Neural progenitor cell (in vitro differentiated cells): ENCODE measurements at regions not wholly inside any gene's neighbourhood (a gene's known extent, or its start where the extent isn't known, plus 50 kb on each side); places are given as distances from the start of the nearest gene placed in this dataset.
A peak's percentile ranks its signal among the peaks of the same experiment; 100 is the strongest.

Source experiments
- DNase-seq: peaks from one replicate; pipeline ENCODE4 v3.0.0-alpha.2; 2016; ENCODE audit warnings: low spot score
- H2AFZ ChIP-seq: fragments of 200-600 bp; sonication (generic); replicated peaks from 2 replicates; pipeline ENCODE4 v1.6.1; 2016; ENCODE audit warnings: antibody characterized with exemption
- H3F3A ChIP-seq: fragments of 200-600 bp; sonication (generic); 2 replicates; pipeline ENCODE4 v1.6.1; 2016; ENCODE audit warnings: antibody characterized with exemption, low read depth
- H3K27ac ChIP-seq: fragments of 200-600 bp; sonication (generic); 2 replicates; pipeline ENCODE4 v1.5.1; 2016; ENCODE audit warnings: mild to moderate bottlenecking
- H3K27me3 ChIP-seq: fragments of 200-600 bp; sonication (generic); 2 replicates; pipeline ENCODE4 v1.6.1; 2016; ENCODE audit warnings: mild to moderate bottlenecking, moderate library complexity
- H3K36me3 ChIP-seq: fragments of 200-600 bp; sonication (generic); 2 replicates; pipeline ENCODE4 v1.5.1; 2016
- H3K4me1 ChIP-seq: fragments of 200-600 bp; sonication (generic); 2 replicates; pipeline ENCODE4 v1.6.1; 2016; ENCODE audit warnings: mixed run types
- H3K4me2 ChIP-seq: fragments of 200-600 bp; sonication (generic); 2 replicates; pipeline ENCODE4 v1.6.1; 2016
- H3K4me3 ChIP-seq: fragments of 200-600 bp; sonication (generic); 2 replicates; pipeline ENCODE4 v1.5.1; 2016
- H3K79me2 ChIP-seq: fragments of 200-600 bp; sonication (generic); 2 replicates; pipeline ENCODE4 v1.6.1; 2016; ENCODE audit warnings: low read depth
- H3K9ac ChIP-seq: fragments of 200-600 bp; sonication (generic); 2 replicates; pipeline ENCODE4 v1.6.1; 2016
- H3K9me3 ChIP-seq: fragments of 200-600 bp; sonication (generic); 2 replicates; pipeline ENCODE4 v1.5.1; 2016; ENCODE audit warnings: low read depth
- H4K20me1 ChIP-seq: fragments of 200-600 bp; sonication (generic); 2 replicates; pipeline ENCODE4 v1.6.1; 2016; ENCODE audit warnings: low read depth
- H3K27ac Mint-ChIP-seq: 3 replicates; pipeline ENCODE4 v1.8.0; 2021; ENCODE audit warnings: mixed read lengths
- H3K27me3 Mint-ChIP-seq: 2 replicates; pipeline ENCODE4 v1.8.0; 2022; ENCODE audit warnings: low read depth, mild to moderate bottlenecking, inconsistent platforms, moderate library complexity, mixed read lengths; ENCODE audit not compliant: insufficient read depth
- H3K36me3 Mint-ChIP-seq: 3 replicates; pipeline ENCODE4 v1.8.0; 2021; ENCODE audit warnings: mixed read lengths
- H3K4me1 Mint-ChIP-seq: 3 replicates; pipeline ENCODE4 v1.8.0; 2021; ENCODE audit warnings: mixed read lengths
- H3K4me3 Mint-ChIP-seq: 3 replicates; pipeline ENCODE4 v1.8.0; 2021; ENCODE audit warnings: mild to moderate bottlenecking, moderate library complexity, mixed read lengths
- H3K9me3 Mint-ChIP-seq: 3 replicates; pipeline ENCODE4 v1.8.0; 2020; ENCODE audit warnings: mixed read lengths
- EZH2 ChIP-seq: fragments of 200-600 bp; sonication (generic); IDR thresholded peaks from 2 replicates; pipeline ENCODE4 v1.6.1; 2017; ENCODE audit warnings: antibody characterized with exemption, mild to moderate bottlenecking, moderate library complexity
- EZH2phosphoT487 ChIP-seq: fragments of 200-600 bp; sonication (generic); IDR thresholded peaks from 2 replicates; pipeline ENCODE4 v1.6.1; 2017; ENCODE audit warnings: antibody characterized with exemption
- TF ChIP-seq, protein P1 (sequence below): fragments of 200-600 bp; sonication (generic); IDR thresholded peaks from 2 replicates; pipeline ENCODE4 v1.5.1; 2017; ENCODE audit warnings: antibody characterized with exemption, mild to moderate bottlenecking

DNA sequence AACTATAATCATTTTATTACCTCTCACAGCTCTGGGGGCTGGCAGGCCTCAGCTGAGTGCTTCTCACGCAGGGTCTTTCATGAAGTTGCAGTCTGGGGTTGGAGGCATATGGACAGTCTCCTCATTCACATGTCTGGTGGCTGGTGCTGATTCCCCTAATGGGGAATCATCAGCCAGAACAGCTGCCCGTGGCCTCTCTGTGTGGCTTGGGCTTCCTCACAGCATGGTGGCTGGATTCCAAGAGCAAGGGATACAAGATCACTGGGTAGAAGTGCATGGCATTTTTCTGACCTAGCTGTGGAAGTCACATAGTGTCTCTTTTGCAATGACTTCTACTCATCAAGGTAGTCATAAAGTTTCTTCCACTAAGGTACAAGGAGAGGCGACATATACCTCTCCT is 59.0 kb upstream of the LAPTM4A start:
- no peak overlapping the region for H3K27ac Mint-ChIP-seq
- Histone ChIP-seq H3K4me1 (no peaks in the 10 kb centered on the region), H2AFZ (no peak overlapping the region), H4K20me1 (no peaks in the 10 kb centered on the region), H3K79me2 (no peaks in the 10 kb centered on the region), H3F3A (no peaks in the 10 kb centered on the region), H3K4me3 (no peak overlapping the region), H3K27me3 (peaks cover 11% of the 10 kb centered on the region), H3K9me3 (no peaks in the 10 kb centered on the region), H3K27ac (no peak overlapping the region), H3K4me2 (no peak overlapping the region), H3K9ac (no peak overlapping the region), H3K36me3 (no peaks in the 10 kb centered on the region)
- no peak for TF ChIP-seq EZH2
- TF ChIP-seq EZH2phosphoT487, result no peak
- DNase-seq, result no peak
- H3K4me3 Mint-ChIP-seq, result peak overlapping the region; percentile 60
- peaks cover 18% of the 10 kb centered on the region for H3K4me1 Mint-ChIP-seq
- no peaks in the 10 kb centered on the region for H3K36me3 Mint-ChIP-seq
- H3K9me3 Mint-ChIP-seq, result peaks cover 5% of the 10 kb centered on the region
- peaks cover 10% of the 10 kb centered on the region for H3K27me3 Mint-ChIP-seq

DNA sequence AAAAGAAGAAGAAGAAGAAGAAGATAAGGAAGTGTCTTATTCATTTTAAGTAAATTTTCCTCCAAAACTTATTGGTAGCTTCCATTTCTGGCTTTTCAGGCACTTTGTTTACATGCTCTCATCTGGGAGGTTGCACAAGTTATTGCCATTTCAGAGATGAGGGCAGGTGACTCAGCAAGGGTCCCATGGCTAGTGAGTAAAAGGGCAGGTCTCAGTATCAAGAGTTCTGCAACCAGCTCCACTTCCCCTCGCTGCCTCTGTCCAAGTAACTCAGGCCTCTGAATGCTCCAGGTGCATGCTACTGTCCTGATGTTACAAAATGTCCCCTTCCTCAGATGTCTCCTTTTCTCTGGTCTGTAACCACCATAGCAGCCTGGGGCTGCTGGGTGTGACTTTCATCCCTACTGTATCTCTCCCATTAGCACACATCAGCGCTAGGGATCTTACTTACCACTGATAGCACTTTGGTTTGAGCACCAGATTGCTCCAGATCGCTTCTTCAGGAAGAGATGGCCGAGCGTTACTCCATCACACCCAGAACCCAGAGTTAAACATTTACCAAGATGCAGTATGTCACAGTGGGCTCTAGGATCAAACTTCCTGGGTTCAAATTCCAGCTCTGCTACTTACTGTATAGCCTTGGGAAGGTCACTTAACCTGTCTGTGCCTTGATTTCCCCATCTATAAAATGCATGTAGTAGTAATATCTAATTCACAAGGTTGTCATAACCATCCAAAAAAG is 57.4 kb upstream of the LAPTM4A start:
- Mint-ChIP-seq H3K4me3 (no peak overlapping the region), H3K27ac (no peak overlapping the region), H3K4me1 (peaks cover 18% of the 10 kb centered on the region), H3K9me3 (peaks cover 5% of the 10 kb centered on the region), H3K27me3 (peaks cover 14% of the 10 kb centered on the region), H3K36me3 (no peaks in the 10 kb centered on the region)
- no peaks in the 10 kb centered on the region for H3K9me3 ChIP-seq
- no peak for DNase-seq
- no peaks in the 10 kb centered on the region for H3K36me3 ChIP-seq
- H4K20me1 ChIP-seq, result no peaks in the 10 kb centered on the region
- H3K4me1 ChIP-seq, result no peaks in the 10 kb centered on the region
- H3K9ac ChIP-seq, result no peak overlapping the region
- no peak overlapping the region for H2AFZ ChIP-seq
- no peaks in the 10 kb centered on the region for H3F3A ChIP-seq
- TF ChIP-seq EZH2, result no peak
- TF ChIP-seq, protein P1, sequence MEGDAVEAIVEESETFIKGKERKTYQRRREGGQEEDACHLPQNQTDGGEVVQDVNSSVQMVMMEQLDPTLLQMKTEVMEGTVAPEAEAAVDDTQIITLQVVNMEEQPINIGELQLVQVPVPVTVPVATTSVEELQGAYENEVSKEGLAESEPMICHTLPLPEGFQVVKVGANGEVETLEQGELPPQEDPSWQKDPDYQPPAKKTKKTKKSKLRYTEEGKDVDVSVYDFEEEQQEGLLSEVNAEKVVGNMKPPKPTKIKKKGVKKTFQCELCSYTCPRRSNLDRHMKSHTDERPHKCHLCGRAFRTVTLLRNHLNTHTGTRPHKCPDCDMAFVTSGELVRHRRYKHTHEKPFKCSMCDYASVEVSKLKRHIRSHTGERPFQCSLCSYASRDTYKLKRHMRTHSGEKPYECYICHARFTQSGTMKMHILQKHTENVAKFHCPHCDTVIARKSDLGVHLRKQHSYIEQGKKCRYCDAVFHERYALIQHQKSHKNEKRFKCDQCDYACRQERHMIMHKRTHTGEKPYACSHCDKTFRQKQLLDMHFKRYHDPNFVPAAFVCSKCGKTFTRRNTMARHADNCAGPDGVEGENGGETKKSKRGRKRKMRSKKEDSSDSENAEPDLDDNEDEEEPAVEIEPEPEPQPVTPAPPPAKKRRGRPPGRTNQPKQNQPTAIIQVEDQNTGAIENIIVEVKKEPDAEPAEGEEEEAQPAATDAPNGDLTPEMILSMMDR, result no peak
- no peak for TF ChIP-seq EZH2phosphoT487
- H3K4me2 ChIP-seq, result no peak overlapping the region
- H3K27ac ChIP-seq, result no peak overlapping the region
- H3K4me3 ChIP-seq, result no peak overlapping the region
- no peaks in the 10 kb centered on the region for H3K79me2 ChIP-seq
- peaks cover 11% of the 10 kb centered on the region for H3K27me3 ChIP-seq

DNA sequence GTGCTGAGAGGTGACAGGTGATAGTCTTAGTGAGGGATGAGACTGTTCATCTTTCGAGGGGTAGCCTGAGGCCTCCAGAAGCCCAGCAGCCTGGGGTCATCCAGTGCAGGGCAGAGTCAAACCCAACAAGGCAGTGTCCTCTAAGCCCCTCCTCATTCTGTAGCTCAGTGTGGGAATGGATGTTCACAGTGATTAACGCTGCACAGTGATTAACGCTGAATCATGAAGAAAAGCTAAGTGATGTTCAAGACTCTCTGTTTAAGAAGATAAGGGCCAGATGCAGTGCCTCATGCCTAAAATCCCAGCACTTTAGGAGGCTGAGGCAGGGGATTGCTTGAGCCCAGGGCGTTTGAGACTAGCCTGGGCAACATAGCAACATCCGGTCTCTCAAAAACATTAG is 56.3 kb upstream of the LAPTM4A start:
- no peak overlapping the region for H3K4me2 ChIP-seq
- H3K27ac Mint-ChIP-seq, result no peak overlapping the region

More for the DNA sequence above, 56.3 kb upstream of the LAPTM4A start:
- no peak overlapping the region for H3K9ac ChIP-seq
- Mint-ChIP-seq H3K9me3 (peaks cover 5% of the 10 kb centered on the region), H3K4me3 (no peak overlapping the region), H3K4me1 (peaks cover 18% of the 10 kb centered on the region), H3K27me3 (peaks cover 14% of the 10 kb centered on the region), H3K36me3 (no peaks in the 10 kb centered on the region)
- peaks cover 11% of the 10 kb centered on the region for H3K27me3 ChIP-seq
- H3K4me3 ChIP-seq, result no peak overlapping the region
- no peaks in the 10 kb centered on the region for H3F3A ChIP-seq
- H2AFZ ChIP-seq, result peak overlapping the region; percentile 3
- H3K27ac ChIP-seq, result no peak overlapping the region
- H4K20me1 ChIP-seq, result no peaks in the 10 kb centered on the region
- no peaks in the 10 kb centered on the region for H3K9me3 ChIP-seq
- no peak for DNase-seq
- TF ChIP-seq, protein P1, result no peak
- TF ChIP-seq EZH2 (no peak), EZH2phosphoT487 (no peak)
- no peaks in the 10 kb centered on the region for H3K79me2 ChIP-seq
- H3K4me1 ChIP-seq, result no peaks in the 10 kb centered on the region
- H3K36me3 ChIP-seq, result no peaks in the 10 kb centered on the region
